Activated CD4-positive, alpha-beta T cell treated with anti-CD3 and anti-CD28 coated beads, Interleukin-2, amount 50 U/mL, for 48 hours (primary cell): ENCODE measurements at regions not wholly inside any gene's neighbourhood (a gene's known extent, or its start where the extent isn't known, plus 50 kb on each side); places are given as distances from the start of the nearest gene placed in this dataset.
"Not testable (repeated sequence)": the region's sequence is repeated elsewhere in the genome, so short reads cannot be mapped to it uniquely, and the experiment has no call there.

Source experiments
- DNase-seq, 2 experiments: peaks; one replicate each; pipeline ENCODE4 v3.0.0-alpha.2; 2020

DNA sequence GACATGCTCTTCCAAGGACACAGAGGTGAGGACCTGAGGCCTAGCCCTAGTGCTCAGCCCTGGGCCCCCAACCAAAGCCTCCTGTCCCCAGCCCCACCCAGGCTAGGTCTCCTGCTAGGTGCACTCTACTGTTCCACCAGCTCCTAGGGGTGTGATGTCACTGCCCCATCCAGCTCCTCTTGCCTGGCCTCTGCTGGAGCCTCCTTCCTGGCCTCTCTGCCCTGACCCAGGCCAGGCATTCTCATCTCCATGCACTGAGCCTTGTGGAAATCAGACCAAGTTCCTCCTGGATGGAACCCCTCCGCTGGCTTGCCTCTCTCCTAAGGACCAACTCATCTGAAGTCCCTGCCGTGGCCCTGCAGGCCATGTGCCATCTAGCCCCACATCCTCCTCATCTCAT is 156.8 kb downstream of the INHBB start:
- DNase-seq, result no peak

DNA sequence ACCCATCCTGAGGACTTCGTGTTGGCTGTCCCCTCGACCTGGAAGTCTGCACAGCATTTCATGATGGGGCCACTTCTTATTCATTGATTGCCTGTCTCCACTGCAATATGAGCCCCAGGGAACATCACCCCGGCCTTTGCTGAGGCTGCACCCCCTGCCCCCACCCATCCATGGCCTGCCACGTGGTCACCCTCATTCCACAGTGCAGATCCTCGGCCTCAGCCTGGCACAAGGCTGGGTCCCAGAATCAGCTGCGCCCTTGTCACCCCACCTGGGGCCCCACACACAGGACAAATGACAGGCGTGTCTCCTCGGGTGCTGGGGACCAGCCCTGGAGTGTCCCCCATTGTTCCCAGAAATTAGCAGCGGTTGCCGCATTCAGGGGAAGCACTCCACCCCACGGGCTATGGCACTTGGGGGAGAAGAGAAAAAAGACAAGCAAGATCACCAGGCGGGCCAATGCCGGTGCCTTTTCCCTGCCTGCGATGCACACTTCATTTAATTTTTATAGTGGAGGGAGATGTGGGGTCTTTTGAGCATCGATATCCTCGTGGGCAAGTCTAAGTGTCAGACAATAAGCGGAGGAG is 157.4 kb downstream of the INHBB start:
- DNase-seq, result no peak

DNA sequence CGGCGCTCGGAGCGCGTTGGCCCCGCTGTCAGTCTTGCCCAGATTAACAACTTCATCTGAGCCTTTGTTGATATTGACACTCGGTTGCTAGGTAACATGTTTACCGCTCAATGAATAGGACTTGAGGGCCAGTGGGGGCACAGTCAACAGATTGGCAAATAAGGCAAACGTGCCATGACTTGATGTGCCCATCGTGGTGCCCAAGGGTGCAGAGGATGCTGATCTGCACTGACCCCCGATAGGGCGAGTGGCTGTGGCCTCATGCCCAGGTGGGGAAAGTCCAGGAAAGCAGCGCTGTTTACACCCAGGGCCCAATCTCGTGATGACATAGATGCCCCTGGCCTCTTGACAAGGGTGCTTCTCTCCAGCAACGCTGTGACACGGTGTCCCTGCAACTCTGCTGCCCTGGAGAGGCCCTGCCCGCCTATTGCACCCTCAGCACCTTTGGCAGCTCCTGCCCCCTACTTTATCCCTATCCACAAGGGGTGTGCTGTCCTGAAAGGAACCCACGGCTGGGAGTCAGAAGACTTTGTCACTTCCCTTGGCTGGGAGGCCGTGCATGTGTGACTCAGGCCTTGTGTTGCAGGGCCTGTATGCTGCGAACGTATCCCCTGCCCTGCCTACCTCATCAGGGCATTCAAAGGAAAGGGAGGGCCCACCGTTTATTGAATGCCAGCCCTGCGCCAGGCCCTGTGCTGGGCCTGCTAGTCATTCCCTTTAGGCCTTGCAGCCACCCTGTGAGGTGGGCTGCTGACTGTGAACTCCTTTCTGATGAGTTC is 158.0 kb downstream of the INHBB start:
- no peak for DNase-seq

GRCh38 chr2:120504936-120505705 is 159.2 kb downstream of the INHBB start:
- DNase-seq, result no peak

GRCh38 chr2:120508567-120509041 is 162.7 kb downstream of the INHBB start:
- DNase-seq, result no peak

GRCh38 chr2:120509213-120509815 is 163.4 kb downstream of the INHBB start:
- DNase-seq, result no peak

DNA sequence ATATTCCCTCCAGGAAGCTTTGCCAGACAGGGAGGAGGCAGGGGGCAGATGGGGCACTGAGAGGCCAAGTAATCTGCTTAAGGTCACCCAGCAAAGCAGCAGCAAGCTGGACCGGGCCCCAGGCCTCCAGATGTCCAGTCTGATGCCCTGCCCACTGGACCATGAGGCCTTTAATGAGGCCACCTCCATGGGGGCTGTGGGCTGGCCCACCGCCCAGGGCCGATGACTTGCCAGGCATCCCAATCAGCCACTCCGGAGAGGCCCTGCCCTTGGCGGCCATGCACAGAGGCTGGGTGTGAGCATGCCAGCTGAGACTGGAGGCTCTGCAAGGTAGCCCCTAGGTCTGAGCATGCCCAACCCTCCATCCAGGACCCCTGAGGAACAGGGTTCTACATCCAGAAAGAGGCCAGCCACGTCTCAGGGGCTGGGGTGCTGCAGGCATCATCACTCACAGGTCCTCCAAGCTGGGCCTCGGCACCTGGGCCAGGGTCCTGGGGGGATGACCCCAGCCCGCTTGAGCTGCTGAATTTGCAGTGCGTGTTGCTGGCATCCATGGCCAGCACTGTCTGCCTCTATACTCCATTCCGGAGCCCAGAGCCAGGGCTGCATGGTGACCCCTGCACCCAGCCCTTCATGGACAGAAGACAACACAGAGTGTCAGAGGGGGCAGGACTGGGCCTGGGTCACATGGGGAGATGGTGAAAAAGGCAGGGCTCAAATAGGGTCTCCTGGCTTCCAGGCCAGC is 164.2 kb downstream of the INHBB start:
- DNase-seq, result no peak

DNA sequence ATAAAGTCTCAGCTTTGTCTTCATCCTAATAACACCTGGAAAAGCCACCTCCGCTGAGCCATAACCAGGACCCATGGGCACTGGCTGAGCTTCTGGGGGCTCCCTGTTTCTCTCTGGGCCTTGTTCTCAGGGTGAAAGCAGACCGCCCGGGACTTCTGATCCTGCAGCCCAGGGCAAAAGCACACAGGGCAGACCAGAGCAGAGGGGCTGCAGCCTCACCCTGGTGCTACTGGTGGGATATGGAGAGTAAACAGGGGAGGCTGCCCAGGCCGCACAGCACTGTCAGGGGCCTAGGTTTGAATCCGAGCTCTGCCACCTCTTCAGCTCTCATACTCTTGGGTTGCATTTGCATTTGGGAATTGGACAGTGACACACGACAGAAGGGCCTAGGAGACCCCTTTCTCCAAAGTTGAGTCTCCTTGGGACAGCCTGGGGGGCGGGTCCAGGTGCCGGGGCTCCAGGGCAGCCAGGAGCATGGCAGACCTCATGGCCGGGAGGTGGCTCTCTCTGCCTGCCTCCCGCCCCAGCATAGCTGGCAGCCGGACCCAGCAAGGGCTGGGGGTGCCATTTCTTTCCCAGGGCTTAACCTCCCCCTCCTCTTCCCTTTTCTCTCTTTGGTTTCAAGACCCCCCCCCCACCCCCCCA is 164.9 kb downstream of the INHBB start:
- DNase-seq, result no peak

DNA sequence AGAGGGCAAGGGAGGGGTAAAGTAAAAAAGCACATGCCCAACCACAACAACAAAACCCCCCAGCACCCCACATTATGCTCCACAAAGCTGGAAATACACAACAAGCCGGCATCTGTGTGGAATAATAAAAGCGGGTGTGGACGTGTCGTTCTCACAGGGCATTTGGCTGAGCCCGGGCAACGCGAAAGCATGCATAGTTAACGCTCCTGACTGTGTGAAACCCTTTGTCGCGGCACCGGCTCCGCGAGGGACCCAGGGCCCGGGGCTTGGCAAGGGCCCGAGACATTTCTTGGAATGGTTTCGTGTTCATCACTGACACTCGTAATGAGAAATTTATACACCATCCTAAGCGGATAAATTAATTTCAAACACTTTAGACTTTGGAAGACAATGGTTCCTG is 165.6 kb downstream of the INHBB start:
- DNase-seq, result no peak

- DNase-seq, result no peak
Measured at GRCh38 chr2:120511947-120512710, 166.2 kb downstream of the INHBB start.

DNA sequence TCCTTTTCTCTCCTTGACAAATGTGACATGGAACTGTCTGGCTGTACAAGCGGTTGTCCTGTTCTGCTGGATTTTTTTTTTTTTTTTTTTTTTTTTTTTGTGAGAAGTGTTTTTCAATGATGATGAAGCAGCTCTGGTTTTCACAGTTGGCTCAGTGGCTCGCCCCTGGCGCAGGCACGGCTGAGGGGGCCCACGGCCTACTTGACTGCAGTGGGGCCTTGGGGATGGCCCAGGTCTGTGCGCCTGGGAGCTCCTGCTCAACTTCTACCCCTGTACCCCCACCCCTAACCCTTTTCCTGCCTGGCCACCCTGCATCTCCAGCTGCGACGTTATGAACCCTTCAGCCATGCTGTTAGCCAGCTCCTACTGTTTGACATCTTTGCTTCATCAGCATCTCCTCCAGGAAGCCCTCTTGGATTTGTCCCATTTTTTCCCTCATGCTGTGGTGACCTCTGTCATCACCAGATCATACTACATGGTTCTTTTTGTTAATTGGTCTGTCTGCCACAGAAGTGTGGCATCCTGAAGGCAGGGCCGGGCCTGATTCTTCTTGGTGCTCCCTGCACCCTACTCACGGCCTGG is 167.9 kb downstream of the INHBB start:
- DNase-seq, result no peak

DNA sequence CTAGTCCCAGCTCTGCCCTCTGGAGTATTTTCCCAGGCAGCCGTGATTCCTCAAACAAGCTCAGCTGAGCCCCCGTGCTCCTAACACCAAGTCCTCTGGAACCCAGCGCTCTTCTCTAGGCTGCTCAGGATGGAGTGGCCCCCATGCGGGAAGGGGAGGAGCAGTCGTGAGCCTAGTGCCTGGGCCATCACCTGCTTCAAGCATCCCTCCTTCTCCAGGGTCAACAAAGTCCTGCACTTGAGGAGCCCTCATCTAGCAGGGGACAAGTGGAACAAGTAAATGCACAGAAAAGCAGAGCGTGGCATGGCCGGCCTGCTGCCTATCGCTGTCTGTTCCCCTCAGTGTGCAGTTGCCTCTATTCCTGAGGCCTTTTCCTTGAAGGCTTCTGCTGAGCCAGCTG is 168.6 kb downstream of the INHBB start:
- DNase-seq, result no peak

DNA sequence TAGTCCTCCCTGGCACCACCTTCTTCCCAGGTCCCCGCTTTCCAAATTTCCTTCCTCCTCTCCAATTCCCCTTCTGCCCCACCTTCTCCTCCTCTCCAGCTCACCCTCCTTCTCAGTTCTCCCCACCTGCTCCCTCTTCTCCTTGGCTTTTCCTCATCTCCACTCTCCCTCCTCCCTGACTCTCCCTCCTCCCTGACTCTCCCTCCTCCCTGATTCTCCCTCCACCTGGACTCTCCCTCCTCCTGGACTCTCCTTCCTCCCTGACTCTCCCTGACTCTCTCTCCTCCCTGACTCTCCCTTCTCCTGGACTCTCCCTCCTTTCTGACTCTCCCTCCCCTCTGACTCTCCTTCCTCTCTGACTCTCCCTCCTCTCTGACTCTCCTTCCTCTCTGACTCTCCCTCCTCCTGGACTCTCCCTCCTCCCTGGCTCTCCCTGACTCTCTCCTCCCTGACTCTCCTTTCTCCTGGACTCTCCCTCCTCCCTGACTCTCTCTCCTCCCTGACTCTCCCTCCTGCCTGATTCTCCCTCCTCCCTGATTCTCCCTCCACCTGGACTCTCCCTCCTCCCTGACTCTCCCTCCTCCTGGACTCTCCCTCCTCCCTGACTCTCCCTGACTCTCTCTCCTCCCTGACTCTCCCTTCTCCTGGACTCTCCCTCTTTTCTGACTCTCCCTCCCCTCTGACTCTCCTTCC is 169.3 kb downstream of the INHBB start:
- DNase-seq, result not testable (repeated sequence)

DNA sequence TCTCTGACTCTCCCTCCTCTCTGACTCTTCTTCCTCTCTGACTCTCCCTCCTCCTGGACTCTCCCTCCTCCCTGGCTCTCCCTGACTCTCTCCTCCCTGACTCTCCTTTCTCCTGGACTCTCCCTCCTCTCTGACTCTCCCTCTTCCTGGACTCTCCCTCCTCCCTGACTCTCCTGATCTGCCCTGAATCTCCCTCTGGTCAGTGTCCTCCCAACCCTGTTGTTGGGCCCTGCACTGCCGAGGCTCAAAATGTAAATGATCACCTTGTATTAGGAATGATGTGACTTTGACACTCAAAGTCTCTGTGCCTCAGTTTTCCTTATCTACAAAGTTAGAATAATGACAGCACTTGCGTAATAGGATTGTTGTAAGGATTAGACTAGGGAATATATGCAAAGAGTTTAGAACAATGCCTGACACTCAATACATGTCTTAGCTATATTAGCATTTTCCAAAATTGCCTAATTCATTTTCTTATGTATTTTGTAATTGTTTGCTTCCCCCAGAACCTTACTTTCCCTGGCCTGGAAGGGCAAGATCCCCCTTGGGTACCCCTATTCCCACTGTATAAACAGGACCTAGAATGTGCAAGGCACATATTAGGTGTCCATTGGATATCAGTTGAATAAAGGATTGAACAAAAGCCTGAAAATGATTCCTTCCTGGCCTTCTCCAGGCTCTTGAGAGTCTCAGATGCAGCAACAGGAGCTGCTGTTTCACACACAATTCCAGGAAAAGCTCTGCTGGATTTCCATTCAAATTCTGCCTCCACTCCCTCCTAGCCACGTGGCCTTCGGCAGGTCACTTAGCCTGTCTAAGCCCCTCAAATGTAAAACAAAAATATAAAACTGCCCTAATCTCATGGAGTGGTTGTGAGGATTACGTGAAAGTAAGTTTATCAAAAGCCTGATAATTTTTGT is 170.1 kb downstream of the INHBB start:
- DNase-seq, result no peak

GRCh38 chr2:120516679-120517314 is 170.9 kb downstream of the INHBB start:
- no peak for DNase-seq

GRCh38 chr2:120517751-120518469 is 172.0 kb downstream of the INHBB start:
- no peak for DNase-seq

- no peak for DNase-seq
Measured at GRCh38 chr2:120518819-120519218, 172.9 kb downstream of the INHBB start.

DNA sequence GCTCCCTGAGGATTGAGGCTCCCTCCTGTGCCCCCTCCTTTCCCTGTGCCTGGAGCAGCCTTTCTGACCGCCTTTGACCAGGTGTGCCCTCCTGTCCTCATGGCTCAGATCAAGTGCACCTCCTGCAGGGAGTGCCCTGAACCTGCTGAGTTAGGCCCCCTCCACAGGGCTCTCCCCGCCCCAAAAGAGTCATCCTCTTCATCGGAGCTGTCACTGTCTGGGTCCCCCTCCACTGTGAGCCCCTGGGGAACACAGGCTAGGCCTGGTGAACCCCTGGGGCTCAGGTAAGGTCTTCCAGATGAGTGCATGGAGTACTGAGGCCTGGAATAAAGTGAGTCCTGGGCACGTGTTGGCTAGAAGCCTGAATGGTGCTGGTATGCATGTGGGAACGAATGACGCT is 173.5 kb downstream of the INHBB start:
- no peak for DNase-seq
